ENCODE measurements at regions not wholly inside any gene's neighbourhood (a gene's known extent, or its start where the extent isn't known, plus 50 kb on each side); places are given as distances from the start of the nearest gene placed in this dataset.

GRCh38 chr18:38805256-38805655 lies 1239.7 kb upstream of the CELF4 start:
- TF ChIP-seq CTCF (IDR thresholded peaks at IDR 0.05), result no peak
- TF ChIP-seq EP300 (IDR thresholded peaks at IDR 0.05), result no peak
- no peak for TF ChIP-seq POLR2AphosphoS5 (IDR thresholded peaks at IDR 0.05)

Measured in sigmoid colon (tissue), 4 donors.